ENCODE measurements at regions not wholly inside any gene's neighbourhood (a gene's known extent, or its start where the extent isn't known, plus 50 kb on each side); places are given as distances from the start of the nearest gene placed in this dataset.

- TF ChIP-seq, protein P1, sequence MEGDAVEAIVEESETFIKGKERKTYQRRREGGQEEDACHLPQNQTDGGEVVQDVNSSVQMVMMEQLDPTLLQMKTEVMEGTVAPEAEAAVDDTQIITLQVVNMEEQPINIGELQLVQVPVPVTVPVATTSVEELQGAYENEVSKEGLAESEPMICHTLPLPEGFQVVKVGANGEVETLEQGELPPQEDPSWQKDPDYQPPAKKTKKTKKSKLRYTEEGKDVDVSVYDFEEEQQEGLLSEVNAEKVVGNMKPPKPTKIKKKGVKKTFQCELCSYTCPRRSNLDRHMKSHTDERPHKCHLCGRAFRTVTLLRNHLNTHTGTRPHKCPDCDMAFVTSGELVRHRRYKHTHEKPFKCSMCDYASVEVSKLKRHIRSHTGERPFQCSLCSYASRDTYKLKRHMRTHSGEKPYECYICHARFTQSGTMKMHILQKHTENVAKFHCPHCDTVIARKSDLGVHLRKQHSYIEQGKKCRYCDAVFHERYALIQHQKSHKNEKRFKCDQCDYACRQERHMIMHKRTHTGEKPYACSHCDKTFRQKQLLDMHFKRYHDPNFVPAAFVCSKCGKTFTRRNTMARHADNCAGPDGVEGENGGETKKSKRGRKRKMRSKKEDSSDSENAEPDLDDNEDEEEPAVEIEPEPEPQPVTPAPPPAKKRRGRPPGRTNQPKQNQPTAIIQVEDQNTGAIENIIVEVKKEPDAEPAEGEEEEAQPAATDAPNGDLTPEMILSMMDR (conservative IDR thresholded peaks at IDR 0.05; ENCODE audit: low read depth, low read length) = no peak
- no peak overlapping the region for H3K4me3 ChIP-seq (ENCODE audit: low read depth, low read length)
- no peak for DNase-seq (ENCODE audit: low read depth)
These were observed 104.9 kb downstream of the VPREB1 start for GRCh38 chr22:22349455-22349836.

DNA sequence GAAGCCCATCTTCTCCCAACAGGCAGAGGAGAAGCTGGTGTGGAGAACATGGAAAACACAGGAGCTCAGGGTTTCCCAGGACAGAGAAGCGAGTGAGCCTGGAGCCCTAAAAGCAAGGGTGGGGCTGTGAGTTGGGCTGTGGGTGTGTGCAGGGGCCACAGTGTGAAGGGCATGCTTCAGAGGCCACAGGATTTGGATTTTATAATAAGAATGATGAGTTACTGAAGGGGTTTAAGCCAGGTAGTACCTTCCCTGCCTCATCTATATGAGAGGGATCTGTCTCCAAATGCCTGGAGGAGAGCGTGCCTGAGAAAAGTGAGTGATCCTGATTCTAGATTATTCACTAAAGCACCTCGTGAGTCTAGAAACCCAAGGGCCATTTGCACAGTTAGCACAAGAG, 106.8 kb downstream of the VPREB1 start:
- no peak for DNase-seq (ENCODE audit: low read depth)
- TF ChIP-seq, protein P1 (conservative IDR thresholded peaks at IDR 0.05; ENCODE audit: low read depth, low read length) = no peak

GRCh38 chr22:22352371-22352999, 107.9 kb downstream of the VPREB1 start:
- H3K4me3 ChIP-seq (ENCODE audit: low read depth, low read length) = no peak overlapping the region
- TF ChIP-seq, protein P1 (conservative IDR thresholded peaks at IDR 0.05; ENCODE audit: low read depth, low read length) = no peak
- DNase-seq (ENCODE audit: low read depth) = no peak

More for the DNA sequence above, 106.8 kb downstream of the VPREB1 start:
- H3K4me3 ChIP-seq (ENCODE audit: low read depth, low read length) = no peak overlapping the region

- DNase-seq (ENCODE audit: low read depth) = no peak
- TF ChIP-seq, protein P1 (conservative IDR thresholded peaks at IDR 0.05; ENCODE audit: low read depth, low read length) = no peak
- no peak overlapping the region for H3K4me3 ChIP-seq (ENCODE audit: low read depth, low read length)
These were observed 110.7 kb downstream of the VPREB1 start for GRCh38 chr22:22355096-22355834.

DNA sequence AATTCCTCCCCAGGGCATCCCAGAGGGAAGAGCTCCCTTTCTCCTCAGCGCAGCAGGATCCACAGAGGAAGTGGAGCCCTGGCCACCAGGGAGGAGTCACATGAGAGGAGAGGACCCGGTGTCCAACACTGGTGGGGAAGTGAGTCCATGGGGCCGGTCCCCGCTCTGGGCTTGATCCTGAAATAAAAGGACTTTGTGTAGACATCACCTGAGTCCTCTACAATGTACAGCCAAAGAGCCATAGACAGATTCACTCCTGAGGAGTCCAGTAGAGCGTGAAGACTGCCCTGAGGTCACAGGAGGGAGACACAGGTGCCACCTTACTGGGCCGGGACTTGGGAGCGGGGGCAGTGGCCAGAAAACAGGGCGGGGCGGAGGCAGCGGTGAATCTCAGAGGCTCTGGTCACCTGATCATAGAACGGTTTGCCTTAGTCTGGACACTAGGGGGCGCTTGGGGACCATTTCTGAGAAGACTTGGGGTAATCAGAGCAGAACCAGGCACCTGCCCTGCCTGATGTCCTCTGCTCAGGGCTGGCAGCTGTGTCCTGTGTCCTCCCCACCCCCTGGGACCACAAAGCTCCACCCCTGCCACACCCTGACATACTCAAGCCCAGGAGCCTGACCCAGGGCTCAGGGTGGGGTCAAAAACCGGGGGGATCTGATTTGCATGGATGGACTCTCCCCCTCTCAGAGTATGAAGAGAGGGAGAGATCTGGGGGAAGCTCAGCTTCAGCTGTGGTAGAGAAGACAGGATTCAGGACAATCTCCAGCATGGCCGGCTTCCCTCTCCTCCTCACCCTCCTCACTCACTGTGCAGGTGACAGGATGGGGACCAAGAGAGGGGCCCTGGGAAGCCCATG, 112.7 kb downstream of the VPREB1 start:
- TF ChIP-seq, protein P1 (conservative IDR thresholded peaks at IDR 0.05; ENCODE audit: low read depth, low read length) = peak; percentile 81
- H3K4me3 ChIP-seq (ENCODE audit: low read depth, low read length) = no peak overlapping the region
- peak; percentile 77 for DNase-seq (ENCODE audit: low read depth)

- no peak overlapping the region for H3K4me3 ChIP-seq (ENCODE audit: low read depth, low read length)
- no peak for DNase-seq (ENCODE audit: low read depth)
- TF ChIP-seq, protein P1 (conservative IDR thresholded peaks at IDR 0.05; ENCODE audit: low read depth, low read length) = no peak
These were observed 113.6 kb downstream of the VPREB1 start for GRCh38 chr22:22358152-22358551.
